Ascending aorta (tissue), 2 donors: ENCODE measurements at regions not wholly inside any gene's neighbourhood (a gene's known extent, or its start where the extent isn't known, plus 50 kb on each side); places are given as distances from the start of the nearest gene placed in this dataset.

Experiments
- DNase-seq, 2 donors: peaks; one replicate each; pipeline ENCODE4 v3.0.0-alpha.2; 2019; ENCODE audit warnings: low spot score in 2 of 2
- H3K27ac ChIP-seq, 2 donors: fragments of 200-600 bp; sonication (generic); one replicate each; pipeline ENCODE4 v1.5.1; 2016 to 2017; ENCODE audit warnings: mild to moderate bottlenecking in 1 of 2
- H3K27me3 ChIP-seq: fragments of 200-600 bp; sonication (generic); one replicate; pipeline ENCODE4 v1.5.1; 2017
- H3K36me3 ChIP-seq, 2 donors: fragments of 200-600 bp; sonication (generic); one replicate each; pipeline ENCODE4 v1.5.1; 2016
- H3K4me1 ChIP-seq, 2 donors: fragments of 200-600 bp; sonication (generic); one replicate each; pipeline ENCODE4 v1.5.1; 2016 to 2017; ENCODE audit warnings: mild to moderate bottlenecking in 1 of 2
- H3K4me3 ChIP-seq, 2 donors: fragments of 200-600 bp; sonication (generic); one replicate each; pipeline ENCODE4 v1.5.1; 2016 to 2017; ENCODE audit warnings: mild to moderate bottlenecking in 1 of 2
- H3K9me3 ChIP-seq, 2 donors: fragments of 200-600 bp; sonication (generic); one replicate each; pipeline ENCODE4 v1.5.1; 2016
- CTCF ChIP-seq, 3 experiments: fragments of 200-600 bp in 2 of 3; fragments of 450-650 bp in 1 of 3; sonication (generic) in 2 of 3; IDR thresholded peaks; one replicate each; pipeline ENCODE4 v1.5.1; 2016 to 2019; ENCODE audit warnings: antibody characterized with exemption in 3 of 3, mild to moderate bottlenecking in 1 of 3, moderate library complexity in 1 of 3
- intact Hi-C: fragments of 100-400 bp; cut with DNase I; formaldehyde crosslinking; loops from one replicate; pipeline ENCODE4 v1.15.1; 2023

GRCh38 chr5:126070481-126070880, 352.7 kb upstream of the GRAMD2B start:
- intact Hi-C loops: no loop called here
- Histone ChIP-seq H3K27me3 (no peaks in the 10 kb centered on the region), H3K36me3 (no peaks in the 10 kb centered on the region), H3K4me1 (no peaks in the 10 kb centered on the region), H3K9me3 (peaks cover 0 to 7% of the 10 kb centered on the region in 2 donors), H3K27ac (no peak overlapping the region), H3K4me3 (no peak overlapping the region)
- TF ChIP-seq CTCF (IDR thresholded peaks at IDR 0.05): no peak
- DNase-seq: no peak

GRCh38 chr5:126074538-126074937, 348.7 kb upstream of the GRAMD2B start:
- Histone ChIP-seq H3K9me3 (peaks cover 0 to 7% of the 10 kb centered on the region in 2 donors), H3K27me3 (no peaks in the 10 kb centered on the region), H3K27ac (no peak overlapping the region), H3K4me1 (no peaks in the 10 kb centered on the region), H3K4me3 (no peak overlapping the region), H3K36me3 (no peaks in the 10 kb centered on the region)
- no peak for TF ChIP-seq CTCF (IDR thresholded peaks at IDR 0.05)
- intact Hi-C loops: no loop called here
- no peak for DNase-seq

DNA sequence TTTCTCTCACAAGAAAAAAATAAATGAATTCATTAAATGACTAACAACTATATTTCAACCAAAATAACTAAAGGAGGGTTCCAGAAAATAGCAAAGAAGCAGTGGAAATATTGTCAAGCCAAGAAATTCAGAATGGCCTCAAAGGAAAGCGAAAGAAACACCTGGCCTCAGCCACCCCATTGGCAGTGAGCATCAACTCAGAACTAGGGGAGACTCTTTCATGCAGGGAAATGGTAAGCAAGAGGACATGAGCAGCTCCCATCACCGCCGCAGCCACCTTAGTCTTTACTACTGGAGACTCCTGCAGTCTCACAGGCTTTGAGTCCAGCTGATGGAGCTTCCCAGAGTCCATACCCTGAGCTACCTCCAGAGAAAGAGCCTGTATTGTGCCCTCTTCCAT, 343.9 kb upstream of the GRAMD2B start:
- no peak overlapping the region for H3K4me3 ChIP-seq
- no peaks in the 10 kb centered on the region for H3K27me3 ChIP-seq
- no peak for DNase-seq
- no peak overlapping the region for H3K27ac ChIP-seq
- H3K4me1 ChIP-seq: no peaks in the 10 kb centered on the region
- no peaks in the 10 kb centered on the region for H3K36me3 ChIP-seq
- no peak for TF ChIP-seq CTCF (IDR thresholded peaks at IDR 0.05)
- H3K9me3 ChIP-seq: peaks cover 0 to 16% of the 10 kb centered on the region in 2 donors
- intact Hi-C loops: no loop called here

DNA sequence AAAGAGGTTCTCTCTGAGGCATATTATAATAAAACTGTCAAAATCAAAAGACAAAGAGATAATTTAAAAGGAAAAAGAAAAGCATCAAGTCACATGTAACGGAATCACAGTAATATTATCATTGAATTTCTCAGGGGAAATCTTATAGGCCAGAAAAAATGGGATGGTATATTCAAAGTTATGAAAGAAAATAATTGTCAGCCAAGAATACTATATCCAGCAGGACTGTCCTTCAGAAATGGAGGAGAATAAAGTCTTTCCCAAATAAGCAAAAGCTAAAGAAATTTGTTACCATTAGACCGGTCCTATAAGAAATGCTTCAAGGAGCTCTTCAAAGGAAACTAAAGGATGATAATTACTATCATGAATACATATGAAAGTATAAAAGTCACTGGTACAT, 342.0 kb upstream of the GRAMD2B start:
- no peak for TF ChIP-seq CTCF (IDR thresholded peaks at IDR 0.05)
- DNase-seq: no peak
- Histone ChIP-seq H3K27ac (no peak overlapping the region), H3K4me1 (no peaks in the 10 kb centered on the region), H3K4me3 (no peak overlapping the region), H3K36me3 (no peaks in the 10 kb centered on the region), H3K27me3 (no peaks in the 10 kb centered on the region), H3K9me3 (peaks cover 0 to 27% of the 10 kb centered on the region in 2 donors)
- intact Hi-C loops: no loop called here

DNA sequence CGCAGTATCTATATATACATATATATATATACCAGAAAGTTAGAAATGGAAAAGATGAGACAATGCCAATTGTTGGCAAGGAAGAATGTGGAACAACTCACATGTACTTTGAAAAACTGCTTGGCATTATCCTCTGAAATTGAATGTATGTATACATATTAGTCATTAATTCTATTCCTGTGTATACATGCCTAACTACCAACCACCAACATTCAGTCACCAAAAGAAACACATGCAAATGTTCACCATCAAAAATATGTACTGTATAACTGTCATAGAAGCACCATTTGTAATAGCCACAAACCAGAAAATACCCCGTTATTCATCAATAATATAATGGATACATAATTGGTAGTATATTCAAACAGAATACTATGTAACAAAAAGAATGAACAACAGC, 330.2 kb upstream of the GRAMD2B start:
- no peaks in the 10 kb centered on the region for H3K36me3 ChIP-seq
- H3K27ac ChIP-seq: no peak overlapping the region
- no peaks in the 10 kb centered on the region for H3K4me1 ChIP-seq
- no peak for TF ChIP-seq CTCF (IDR thresholded peaks at IDR 0.05)
- H3K27me3 ChIP-seq: no peaks in the 10 kb centered on the region
- H3K4me3 ChIP-seq: no peak overlapping the region
- H3K9me3 ChIP-seq: no peaks in the 10 kb centered on the region
- intact Hi-C loops: no loop called here
- no peak for DNase-seq

DNA sequence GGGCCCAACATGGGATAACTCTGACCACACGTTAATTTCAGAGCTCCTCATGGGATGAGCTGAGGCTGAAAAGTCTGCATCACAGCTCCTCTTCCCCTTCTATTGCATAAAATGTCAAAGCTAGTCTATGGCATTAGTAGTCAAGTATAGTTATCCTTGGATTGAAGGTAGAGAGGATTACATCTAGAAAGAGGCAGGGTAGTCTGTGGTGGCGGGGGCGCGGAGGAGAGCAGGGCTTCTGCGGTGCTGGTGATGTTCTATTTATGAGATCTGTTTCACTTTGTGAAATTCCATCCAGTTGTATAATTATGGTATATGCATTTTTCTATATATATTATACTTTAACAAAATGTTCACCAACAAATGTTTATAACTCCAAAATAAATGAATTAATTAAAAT, 329.5 kb upstream of the GRAMD2B start:
- no peaks in the 10 kb centered on the region for H3K4me1 ChIP-seq
- no peak for DNase-seq
- no peaks in the 10 kb centered on the region for H3K9me3 ChIP-seq
- no peaks in the 10 kb centered on the region for H3K27me3 ChIP-seq
- no peaks in the 10 kb centered on the region for H3K36me3 ChIP-seq
- no peak overlapping the region for H3K4me3 ChIP-seq
- intact Hi-C loops: no loop called here
- H3K27ac ChIP-seq: no peak overlapping the region
- TF ChIP-seq CTCF (IDR thresholded peaks at IDR 0.05): no peak
